K562 (cell line): ENCODE measurements at regions not wholly inside any gene's neighbourhood (a gene's known extent, or its start where the extent isn't known, plus 50 kb on each side); places are given as distances from the start of the nearest gene placed in this dataset.

Experiments used
- ATAC-seq: fragments of 200-7000 bp; cut with Tn5 transposase; 3 replicates; pipeline ENCODE4 v1.9.1; 2020; ENCODE audit warnings: moderate library complexity
- BruUV-seq: library from RNA; stranded (reverse); fragments of 400-500 nt; replicated peaks from 2 replicates; lab custom pipeline; 2021; lab: Mats Ljungman, UMichigan
- CTCF ChIA-PET: fragments of 300-600 bp; formaldehyde crosslinking; extraction: SDS; loops from one replicate; lab custom pipeline; 2021; ENCODE audit warnings: low intra/inter-chr PET ratio; lab: Yijun Ruan, JAX
- POLR2A ChIA-PET: fragments of 300-600, 350-650 bp; sonication (Branson Sonifier 250); formaldehyde crosslinking; extraction: SDS; loops from one replicate; lab custom pipeline; 2021; ENCODE audit warnings: antibody characterized with exemption, inconsistent platforms; lab: Yijun Ruan, JAX
- DNase-seq, 4 experiments: peaks; one replicate each; pipeline versions ENCODE4 v3.0.0 to v3.0.0-alpha.2; 2011 to 2018; ENCODE audit warnings: low spot score in 3 of 4, mixed read lengths in 3 of 4; ENCODE audit errors: extremely low read depth in 1 of 4
- FAIRE-seq: peaks from 2 replicates; lab custom pipeline; 2011; peaks lifted over from hg19 to GRCh38; lab: Jason Lieb, UNC
- H2AFZ ChIP-seq: 2 replicates; pipeline ENCODE4 v1.6.0; 2011; ENCODE audit warnings: low read depth, low read length, control low read depth, inconsistent platforms
- H3K27ac ChIP-seq: fragments of 200-600 bp; 3 replicates; pipeline ENCODE4 v1.8.0; 2011; ENCODE audit warnings: low read depth, mild to moderate bottlenecking, control low read depth, inconsistent platforms, low read length, moderate library complexity, mixed read lengths; ENCODE audit errors: extremely low read depth
- H3K27me3 ChIP-seq, 2 experiments: fragments of 300-600 bp in 1 of 2; 2 replicates in 1 of 2; 3 replicates in 1 of 2; pipeline versions ENCODE4 v1.6.0 to v1.8.0; 2011; ENCODE audit warnings: inconsistent platforms in 2 of 2, low read length in 2 of 2, mild to moderate bottlenecking in 1 of 2, mixed read lengths in 1 of 2, moderate library complexity in 1 of 2; ENCODE audit not compliant: control insufficient read depth in 2 of 2, insufficient read depth in 2 of 2
- H3K36me3 ChIP-seq: fragments of 300-600 bp; 3 replicates; pipeline ENCODE4 v1.8.0; 2011; ENCODE audit warnings: mild to moderate bottlenecking, low read length, inconsistent platforms; ENCODE audit not compliant: control insufficient read depth, insufficient read depth
- H3K4me1 ChIP-seq, 2 experiments: fragments of 200-600 bp in 1 of 2; replicated peaks in 1 of 2; 2 replicates in 1 of 2; 3 replicates in 1 of 2; pipeline versions ENCODE4 v1.5.1 to v1.8.0; 2011; ENCODE audit warnings: inconsistent platforms in 2 of 2, low read length in 2 of 2, mild to moderate bottlenecking in 1 of 2, mixed read lengths in 1 of 2, moderate library complexity in 1 of 2; ENCODE audit not compliant: control insufficient read depth in 2 of 2, insufficient read depth in 2 of 2
- H3K4me2 ChIP-seq: 2 replicates; pipeline ENCODE4 v1.6.1; 2011; ENCODE audit warnings: low read length, control low read depth, inconsistent platforms, mixed read lengths; ENCODE audit not compliant: insufficient read depth
- H3K4me3 ChIP-seq: fragments of 200-600 bp; sonication (generic), shearing (Covaris generic); 2 replicates; pipeline ENCODE4 v1.5.1; 2016; ENCODE audit warnings: control low read depth, inconsistent platforms
- H3K79me2 ChIP-seq: fragments of 200-600 bp; 3 replicates; pipeline ENCODE4 v1.8.0; 2011; ENCODE audit warnings: low read length, inconsistent platforms; ENCODE audit not compliant: control insufficient read depth, insufficient read depth
- H3K9ac ChIP-seq, 2 experiments: 2 replicates each; pipeline versions ENCODE4 v1.6.0 to v1.6.1; 2011; ENCODE audit warnings: low read depth in 2 of 2, low read length in 2 of 2, control low read depth in 1 of 2, inconsistent platforms in 1 of 2, mild to moderate bottlenecking in 1 of 2, mixed read lengths in 1 of 2; ENCODE audit not compliant: insufficient read depth in 1 of 2
- H3K9me1 ChIP-seq: one replicate; pipeline ENCODE4 v1.6.0; 2011; ENCODE audit warnings: inconsistent platforms, mild to moderate bottlenecking, low read length, moderate library complexity; ENCODE audit not compliant: control insufficient read depth, insufficient read depth
- H3K9me3 ChIP-seq: replicated peaks from 2 replicates; pipeline ENCODE4 v1.5.1; 2011; ENCODE audit warnings: low read depth, low read length, inconsistent platforms; ENCODE audit not compliant: control insufficient read depth, insufficient read depth
- H4K20me1 ChIP-seq: replicated peaks from 2 replicates; pipeline ENCODE4 v1.6.1; 2011; ENCODE audit warnings: low read length, inconsistent platforms, mixed read lengths; ENCODE audit not compliant: control insufficient read depth, insufficient read depth
- ADNP ChIP-seq: fragments of 200-800 bp; sonication (Bioruptor generic); IDR thresholded peaks from 2 replicates; pipeline ENCODE4 v1.6.1; 2016; ENCODE audit warnings: missing genetic modification characterization, missing compliant biosample characterization
- CUX1 ChIP-seq: fragments of 200-800 bp; sonication (Bioruptor generic); IDR thresholded peaks from 2 replicates; pipeline ENCODE4 v1.6.1; 2016; ENCODE audit warnings: missing genetic modification characterization, missing compliant biosample characterization
- E4F1 ChIP-seq: fragments of 250-450 bp; sonication (Bioruptor Pico); IDR thresholded peaks from 2 replicates; pipeline ENCODE4 v1.5.0; 2021; ENCODE audit warnings: mild to moderate bottlenecking, borderline replicate concordance
- FOXA1 ChIP-seq: fragments of 450-650 bp; IDR thresholded peaks from 2 replicates; pipeline ENCODE4 v1.6.1; 2016; ENCODE audit warnings: mild to moderate bottlenecking, borderline replicate concordance
- GABPB1 ChIP-seq: sonication (generic); formaldehyde crosslinking; IDR thresholded peaks from 2 replicates; pipeline ENCODE4 v1.8.0; 2022; ENCODE audit warnings: mild to moderate bottlenecking, missing genetic modification reagents
- MCM3 ChIP-seq: fragments of 450-650 bp; IDR thresholded peaks from 2 replicates; pipeline ENCODE4 v1.6.1; 2016
- NFXL1 ChIP-seq: fragments of 450-650 bp; formaldehyde crosslinking; IDR thresholded peaks from 2 replicates; pipeline ENCODE4 v1.4.0; 2021; ENCODE audit warnings: mild to moderate bottlenecking
- SRSF9 ChIP-seq: fragments of 200-400 bp; formaldehyde crosslinking; IDR thresholded peaks from 2 replicates; pipeline ENCODE4 v1.6.1; 2017; ENCODE audit warnings: low read depth, low read length, borderline replicate concordance
- ZBTB33 ChIP-seq: sonication (generic); formaldehyde crosslinking; IDR thresholded peaks from 2 replicates; pipeline ENCODE4 v1.8.1; 2023; ENCODE audit warnings: mild to moderate bottlenecking, missing genetic modification reagents
- ZNF586 ChIP-seq: fragments of 450-650 bp; formaldehyde crosslinking; conservative IDR thresholded peaks from 2 replicates; pipeline ENCODE4 v1.4.0; 2020; ENCODE audit warnings: mild to moderate bottlenecking, moderate library complexity
- WGBS: fragments of 100-300 bp; shearing (Covaris generic); methylation state at CpG from one replicate; pipeline ENCODE4 v1.1.6; 2016; ENCODE audit warnings: low coverage, mixed read lengths; ENCODE audit not compliant: insufficient coverage; ENCODE audit errors: missing lambda C conversion rate; 5-methylcytosine and 5-hydroxymethylcytosine counted together
- in situ Hi-C: fragments of 300-500 bp; cut with MboI; formaldehyde crosslinking; loops from 4 replicates; pipeline ENCODE4 v1.15.0; 2018; ENCODE audit warnings: inconsistent platforms, mixed read lengths
- intact Hi-C: fragments of 100-400 bp; cut with micrococcal nuclease; formaldehyde crosslinking; loops from 2 replicates; pipeline ENCODE4 v1.14.2; 2022

- Histone ChIP-seq H3K9me1 (no peaks in the 10 kb centered on the region), H3K9me3 (no peaks in the 10 kb centered on the region), H4K20me1 (no peaks in the 10 kb centered on the region), H3K27me3 (peaks cover 2 to 24% of the 10 kb centered on the region in 2 experiments; a peak in 4 of 5 replicates), H2AFZ (no peak overlapping the region), H3K36me3 (no peaks in the 10 kb centered on the region), H3K27ac (no peak overlapping the region), H3K4me3 (no peak overlapping the region), H3K4me1 (no peaks in the 10 kb centered on the region), H3K9ac (no peak overlapping the region), H3K4me2 (no peak overlapping the region), H3K79me2 (no peaks in the 10 kb centered on the region)
- FAIRE-seq (no peak), ATAC-seq (no peak), DNase-seq (no peak)
- no TSS peak for BruUV-seq
- ChIA-PET POLR2A (interaction anchor here (0.7 kb wide), 1 partner anchor 18 kb away, joined by 4 read pairs; no protein-coding TSS in a partner anchor), CTCF (no interaction called here)
- in situ Hi-C loops: no loop called here
- intact Hi-C loops: no loop called here
- 1% methylated on average over 7 of the region's 7 CpGs for WGBS
- no peak for TF ChIP-seq FOXA1
- no peak for TF ChIP-seq CUX1 (CRISPR knock-in tag)
- no peak for TF ChIP-seq E4F1 (CRISPR knock-in tag)
- no peak for TF ChIP-seq ZBTB33 (CRISPR knock-in tag)
- no peak for TF ChIP-seq MCM3
- TF ChIP-seq GABPB1 (CRISPR knock-in tag): no peak
- TF ChIP-seq ADNP (tag): no peak
- TF ChIP-seq NFXL1: no peak
- no peak for TF ChIP-seq SRSF9
- TF ChIP-seq ZNF586: no peak
These were observed 791.0 kb downstream of the TBC1D22A start for GRCh38 chr22:47553436-47553835.
